HepG2 (cell line): ENCODE measurements at regions not wholly inside any gene's neighbourhood (a gene's known extent, or its start where the extent isn't known, plus 50 kb on each side); places are given as distances from the start of the nearest gene placed in this dataset.

ENCODE experiments used
- ATF1 ChIP-seq: IDR thresholded peaks from 2 replicates; pipeline ENCODE4 v1.6.1; 2016; ENCODE audit warnings: mild to moderate bottlenecking, control low read depth
- DNMT3B ChIP-seq: conservative IDR thresholded peaks from 2 replicates; pipeline ENCODE4 v1.6.1; 2016; ENCODE audit warnings: missing biosample characterization, control low read depth
- FIP1L1 ChIP-seq: fragments of 200-400 bp; formaldehyde crosslinking; IDR thresholded peaks from 2 replicates; pipeline ENCODE4 v1.6.1; 2018; ENCODE audit warnings: low read depth, mild to moderate bottlenecking, low read length, moderate library complexity, borderline replicate concordance; ENCODE audit not compliant: insufficient read depth
- GABPB1 ChIP-seq: IDR thresholded peaks from 2 replicates; pipeline ENCODE4 v1.6.1; 2016; ENCODE audit warnings: mild to moderate bottlenecking, missing genetic modification reagents, moderate library complexity, missing compliant biosample characterization
- HDAC1 ChIP-seq: sonication (generic); formaldehyde crosslinking; IDR thresholded peaks from 2 replicates; pipeline ENCODE4 v1.5.1; 2020; ENCODE audit warnings: mild to moderate bottlenecking, missing genetic modification reagents
- HOMEZ ChIP-seq: IDR thresholded peaks from 2 replicates; pipeline ENCODE4 v1.6.1; 2016; ENCODE audit warnings: low read depth
- HOXD1 ChIP-seq: sonication (generic); formaldehyde crosslinking; IDR thresholded peaks from 2 replicates; pipeline ENCODE4 v1.5.0; 2020; ENCODE audit warnings: missing genetic modification reagents
- MAFF ChIP-seq: IDR thresholded peaks from 2 replicates; pipeline ENCODE4 v1.6.1; 2011; ENCODE audit warnings: low read depth, low read length, improper control_type of control experiment
- RCOR2 ChIP-seq: IDR thresholded peaks from 2 replicates; pipeline ENCODE4 v1.6.1; 2016; ENCODE audit warnings: missing biosample characterization, missing genetic modification reagents
- RXRB ChIP-seq: IDR thresholded peaks from 2 replicates; pipeline ENCODE4 v1.6.1; 2016; ENCODE audit warnings: borderline replicate concordance, missing genetic modification reagents, missing compliant biosample characterization
- TFE3 ChIP-seq: IDR thresholded peaks from 2 replicates; pipeline ENCODE4 v1.6.1; 2016
- ZBTB44 ChIP-seq: sonication (generic); formaldehyde crosslinking; IDR thresholded peaks from 2 replicates; pipeline ENCODE4 v1.4.0; 2020; ENCODE audit warnings: missing genetic modification reagents
- ZBTB7B ChIP-seq: sonication (generic); formaldehyde crosslinking; IDR thresholded peaks from 2 replicates; pipeline ENCODE4 v1.4.0; 2020; ENCODE audit warnings: missing genetic modification reagents
- ZFAT ChIP-seq: sonication (generic); formaldehyde crosslinking; conservative IDR thresholded peaks from 2 replicates; pipeline ENCODE4 v1.8.1; 2023; ENCODE audit warnings: missing genetic modification reagents, inconsistent platforms
- ZNF136 ChIP-seq: sonication (generic); formaldehyde crosslinking; IDR thresholded peaks from 2 replicates; pipeline ENCODE4 v1.8.1; 2022; ENCODE audit warnings: low read depth, mild to moderate bottlenecking, moderate library complexity, missing genetic modification reagents
- ZNF24 ChIP-seq: fragments of 450-650 bp; IDR thresholded peaks from 2 replicates; pipeline ENCODE4 v1.6.1; 2017; ENCODE audit warnings: antibody characterized with exemption, mild to moderate bottlenecking
- ZNF343 ChIP-seq: sonication (generic); formaldehyde crosslinking; IDR thresholded peaks from 2 replicates; pipeline ENCODE4 v1.4.0; 2020; ENCODE audit warnings: mild to moderate bottlenecking, missing genetic modification reagents
- ZNF678 ChIP-seq: sonication (generic); formaldehyde crosslinking; IDR thresholded peaks from 2 replicates; pipeline ENCODE4 v1.4.0; 2020; ENCODE audit warnings: mild to moderate bottlenecking, missing genetic modification reagents
- ZNF7 ChIP-seq: IDR thresholded peaks from 2 replicates; pipeline ENCODE4 v1.6.1; 2016; ENCODE audit warnings: missing biosample characterization, missing genetic modification reagents
- ZNF775 ChIP-seq: sonication (generic); formaldehyde crosslinking; IDR thresholded peaks from 2 replicates; pipeline ENCODE4 v1.4.0; 2020; ENCODE audit warnings: missing genetic modification reagents, mild to moderate bottlenecking, moderate library complexity, borderline replicate concordance
- ZNF790 ChIP-seq: sonication (generic); formaldehyde crosslinking; IDR thresholded peaks from 2 replicates; pipeline ENCODE4 v1.8.0; 2022; ENCODE audit warnings: missing genetic modification reagents, mild to moderate bottlenecking, borderline replicate concordance
- TF ChIP-seq, protein P1 (sequence below): sonication (generic); formaldehyde crosslinking; IDR thresholded peaks from 2 replicates; pipeline ENCODE4 v1.4.0; 2020; ENCODE audit warnings: low read depth, missing genetic modification reagents

- TF ChIP-seq ZNF790 (CRISPR knock-in tag) (no peak), ZNF343 (peak; percentile 54; the same call in 1 of the 2 replicates), ZNF136 (CRISPR knock-in tag) (no peak; the same call in 1 of the 2 replicates), ZNF775 (CRISPR knock-in tag) (0 out of 2 replicates have a peak, but pooled peaks have one; percentile 75), ATF1 (peak; percentile 64; the same call in 1 of the 2 replicates), TFE3 (peak; percentile 88), HDAC1 (CRISPR knock-in tag) (peak; percentile 81), ZBTB7B (CRISPR knock-in tag) (peak; percentile 32; the same call in 1 of the 2 replicates), ZFAT (CRISPR knock-in tag) (no peak), ZNF24 (no peak), GABPB1 (CRISPR knock-in tag) (peak; percentile 47; the same call in 1 of the 2 replicates), ZNF678 (CRISPR knock-in tag) (no peak), RXRB (CRISPR knock-in tag) (peak; percentile 99), MAFF (no peak), DNMT3B (CRISPR knock-in tag) (no peak; the same call in 1 of the 2 replicates), RCOR2 (peak; percentile 91), FIP1L1 (no peak), HOXD1 (0 out of 2 replicates have a peak, but pooled peaks have one; percentile 76), ZBTB44 (no peak), HOMEZ (CRISPR knock-in tag) (peak; percentile 64), ZNF7 (CRISPR knock-in tag) (no peak)
- TF ChIP-seq, protein P1, sequence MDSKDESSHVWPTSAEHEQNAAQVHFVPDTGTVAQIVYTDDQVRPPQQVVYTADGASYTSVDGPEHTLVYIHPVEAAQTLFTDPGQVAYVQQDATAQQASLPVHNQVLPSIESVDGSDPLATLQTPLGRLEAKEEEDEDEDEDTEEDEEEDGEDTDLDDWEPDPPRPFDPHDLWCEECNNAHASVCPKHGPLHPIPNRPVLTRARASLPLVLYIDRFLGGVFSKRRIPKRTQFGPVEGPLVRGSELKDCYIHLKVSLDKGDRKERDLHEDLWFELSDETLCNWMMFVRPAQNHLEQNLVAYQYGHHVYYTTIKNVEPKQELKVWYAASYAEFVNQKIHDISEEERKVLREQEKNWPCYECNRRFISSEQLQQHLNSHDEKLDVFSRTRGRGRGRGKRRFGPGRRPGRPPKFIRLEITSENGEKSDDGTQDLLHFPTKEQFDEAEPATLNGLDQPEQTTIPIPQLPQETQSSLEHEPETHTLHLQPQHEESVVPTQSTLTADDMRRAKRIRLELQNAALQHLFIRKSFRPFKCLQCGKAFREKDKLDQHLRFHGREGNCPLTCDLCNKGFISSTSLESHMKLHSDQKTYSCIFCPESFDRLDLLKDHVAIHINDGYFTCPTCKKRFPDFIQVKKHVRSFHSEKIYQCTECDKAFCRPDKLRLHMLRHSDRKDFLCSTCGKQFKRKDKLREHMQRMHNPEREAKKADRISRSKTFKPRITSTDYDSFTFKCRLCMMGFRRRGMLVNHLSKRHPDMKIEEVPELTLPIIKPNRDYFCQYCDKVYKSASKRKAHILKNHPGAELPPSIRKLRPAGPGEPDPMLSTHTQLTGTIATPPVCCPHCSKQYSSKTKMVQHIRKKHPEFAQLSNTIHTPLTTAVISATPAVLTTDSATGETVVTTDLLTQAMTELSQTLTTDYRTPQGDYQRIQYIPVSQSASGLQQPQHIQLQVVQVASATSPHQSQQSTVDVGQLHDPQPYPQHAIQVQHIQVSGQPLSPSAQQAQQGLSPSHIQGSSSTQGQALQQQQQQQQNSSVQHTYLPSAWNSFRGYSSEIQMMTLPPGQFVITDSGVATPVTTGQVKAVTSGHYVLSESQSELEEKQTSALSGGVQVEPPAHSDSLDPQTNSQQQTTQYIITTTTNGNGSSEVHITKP = peak; percentile 67; the same call in 1 of the 2 replicates
These were observed 59.2 kb upstream of the PIM1 start (continued) for GRCh38 chr6:37110500-37111461.
